GM19239 (cell line): ENCODE measurements at regions not wholly inside any gene's neighbourhood (a gene's known extent, or its start where the extent isn't known, plus 50 kb on each side); places are given as distances from the start of the nearest gene placed in this dataset.
"Not testable (repeated sequence)": the region's sequence is repeated elsewhere in the genome, so short reads cannot be mapped to it uniquely, and the experiment has no call there.

Source experiments
- DNase-seq: peaks from one replicate; pipeline ENCODE4 v3.0.0; 2011; ENCODE audit warnings: low spot score; ENCODE audit not compliant: insufficient read length
- FAIRE-seq: peaks from 2 replicates; lab custom pipeline; 2011; peaks lifted over from hg19 to GRCh38; lab: Jason Lieb, UNC

GRCh38 chr5:173392172-173392571 is 64.0 kb upstream of the STC2 start:
- no peak for DNase-seq
- no peak for FAIRE-seq

DNA sequence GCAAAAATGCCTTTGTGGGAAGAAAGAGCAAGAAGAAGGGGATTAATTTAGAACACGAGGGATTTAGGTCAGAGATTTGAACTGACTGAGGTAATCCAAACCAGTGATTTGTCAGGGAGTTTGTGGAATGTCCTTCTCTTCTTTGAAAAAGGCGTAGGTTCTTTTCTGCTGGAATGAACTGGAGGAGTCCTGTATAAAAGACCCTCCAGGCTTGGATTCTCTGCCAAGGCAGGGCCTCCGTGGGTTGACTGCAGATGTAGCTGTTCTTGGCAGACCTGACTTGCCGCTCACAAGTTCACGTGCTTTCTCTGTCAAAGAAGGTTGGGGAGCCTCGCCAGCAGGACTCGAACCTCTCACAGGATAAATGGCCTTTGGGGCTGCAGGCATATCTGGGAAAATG is 62.8 kb upstream of the STC2 start:
- FAIRE-seq (no peak), DNase-seq (no peak)

GRCh38 chr5:173387293-173387692 is 59.1 kb upstream of the STC2 start:
- not testable (repeated sequence) for FAIRE-seq, DNase-seq

DNA sequence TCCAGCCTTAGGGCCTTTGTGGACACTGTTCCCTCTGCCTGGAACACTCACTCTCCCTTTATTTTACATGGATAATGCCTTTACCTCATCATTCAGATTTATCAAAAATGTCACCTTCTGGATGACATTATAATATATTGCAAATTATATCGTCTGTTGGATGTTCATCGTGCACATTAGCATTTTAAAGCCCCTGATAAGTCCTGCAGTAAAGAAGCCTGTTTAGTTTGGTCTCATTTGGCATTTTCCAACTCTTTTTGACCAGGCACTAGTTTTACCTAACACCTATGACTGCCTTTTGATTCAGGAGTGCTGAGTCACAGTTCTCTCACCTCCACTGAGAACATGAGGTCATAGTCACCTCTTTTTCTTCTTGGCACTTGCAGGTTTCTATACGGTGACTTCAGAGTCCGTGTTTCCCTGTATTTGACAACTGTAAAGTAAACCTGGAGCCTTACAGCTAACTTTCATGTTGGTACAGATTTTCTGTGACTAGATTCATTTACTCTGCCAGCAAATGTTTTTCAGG is 57.7 kb upstream of the STC2 start:
- DNase-seq (no peak), FAIRE-seq (no peak)

DNA sequence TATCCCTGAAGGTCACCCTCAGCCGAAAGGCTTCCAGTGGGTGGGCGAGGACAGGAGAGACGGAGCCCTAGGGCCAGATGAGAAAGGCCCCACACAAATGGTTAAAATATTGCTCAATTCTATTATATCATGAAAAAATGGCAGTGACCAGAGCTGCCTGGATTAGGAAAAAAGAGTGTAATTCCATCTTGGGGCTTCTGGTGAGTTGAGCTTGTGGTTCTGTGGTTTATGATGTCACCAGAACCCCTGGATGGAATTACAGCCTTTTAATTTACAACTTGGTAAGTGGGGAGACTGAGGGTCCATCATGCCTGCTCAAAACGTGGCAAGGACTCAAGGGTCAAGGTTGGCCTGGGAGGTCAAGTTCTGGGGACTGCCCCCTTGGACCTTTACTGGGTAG is 55.5 kb upstream of the STC2 start:
- FAIRE-seq (no peak), DNase-seq (no peak)

DNA sequence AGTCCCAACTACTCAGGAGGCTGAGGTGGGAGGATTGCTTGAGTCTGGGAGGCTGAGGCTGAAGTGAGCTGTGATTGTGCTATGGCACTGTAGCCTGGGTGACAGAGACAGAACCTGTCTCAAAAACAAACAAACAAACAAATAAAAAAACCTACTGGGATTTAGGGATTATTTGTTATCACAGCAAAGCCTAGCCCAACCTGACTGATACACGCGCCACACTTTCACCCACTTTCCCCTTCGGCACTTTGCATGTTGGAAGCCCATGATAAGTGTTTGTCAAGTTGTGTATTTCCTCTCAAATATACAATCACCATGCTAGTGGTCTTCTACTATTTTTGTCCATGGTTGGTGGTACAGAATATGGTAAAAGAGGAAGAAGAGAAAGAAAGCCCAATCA is 50.5 kb upstream of the STC2 start:
- FAIRE-seq (no peak), DNase-seq (no peak)
